Thyroid gland (tissue), 4 donors: ENCODE measurements at regions not wholly inside any gene's neighbourhood (a gene's known extent, or its start where the extent isn't known, plus 50 kb on each side); places are given as distances from the start of the nearest gene placed in this dataset.

ENCODE experiments used
- POLR2A ChIP-seq, 2 donors: fragments of 450-650 bp; IDR thresholded peaks; one replicate each; pipeline ENCODE4 v1.6.1; 2017; ENCODE audit warnings: antibody characterized with exemption in 2 of 2, mild to moderate bottlenecking in 2 of 2, moderate library complexity in 1 of 2
- TF ChIP-seq, protein P1 (sequence below), 6 experiments: fragments of 200-600 bp in 3 of 6; fragments of 450-650 bp in 3 of 6; sonication (generic) in 3 of 6; IDR thresholded peaks; one replicate each; pipeline ENCODE4 v1.5.1; 2016 to 2019; ENCODE audit warnings: antibody characterized with exemption in 6 of 6, mild to moderate bottlenecking in 2 of 6, inconsistent platforms in 1 of 6, moderate library complexity in 1 of 6

- TF ChIP-seq, protein P1, sequence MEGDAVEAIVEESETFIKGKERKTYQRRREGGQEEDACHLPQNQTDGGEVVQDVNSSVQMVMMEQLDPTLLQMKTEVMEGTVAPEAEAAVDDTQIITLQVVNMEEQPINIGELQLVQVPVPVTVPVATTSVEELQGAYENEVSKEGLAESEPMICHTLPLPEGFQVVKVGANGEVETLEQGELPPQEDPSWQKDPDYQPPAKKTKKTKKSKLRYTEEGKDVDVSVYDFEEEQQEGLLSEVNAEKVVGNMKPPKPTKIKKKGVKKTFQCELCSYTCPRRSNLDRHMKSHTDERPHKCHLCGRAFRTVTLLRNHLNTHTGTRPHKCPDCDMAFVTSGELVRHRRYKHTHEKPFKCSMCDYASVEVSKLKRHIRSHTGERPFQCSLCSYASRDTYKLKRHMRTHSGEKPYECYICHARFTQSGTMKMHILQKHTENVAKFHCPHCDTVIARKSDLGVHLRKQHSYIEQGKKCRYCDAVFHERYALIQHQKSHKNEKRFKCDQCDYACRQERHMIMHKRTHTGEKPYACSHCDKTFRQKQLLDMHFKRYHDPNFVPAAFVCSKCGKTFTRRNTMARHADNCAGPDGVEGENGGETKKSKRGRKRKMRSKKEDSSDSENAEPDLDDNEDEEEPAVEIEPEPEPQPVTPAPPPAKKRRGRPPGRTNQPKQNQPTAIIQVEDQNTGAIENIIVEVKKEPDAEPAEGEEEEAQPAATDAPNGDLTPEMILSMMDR (IDR thresholded peaks at IDR 0.05), result no peak
- no peak for TF ChIP-seq POLR2A (IDR thresholded peaks at IDR 0.05)
Measured at GRCh38 chr18:42306594-42306980, 351.6 kb downstream of the PIK3C3 start.
